Mesothelial cell of epicardium (in vitro differentiated cells): ENCODE measurements at regions not wholly inside any gene's neighbourhood (a gene's known extent, or its start where the extent isn't known, plus 50 kb on each side); places are given as distances from the start of the nearest gene placed in this dataset.

Experiments
- DNase-seq, 2 experiments: peaks; one replicate each; pipeline ENCODE4 v3.0.0; 2021; ENCODE audit warnings: low spot score in 2 of 2; ENCODE audit not compliant: unreplicated experiment in 2 of 2
- H3K27ac Mint-ChIP-seq: 2 replicates; pipeline ENCODE4 v1.8.0; 2021; ENCODE audit warnings: mixed read lengths
- H3K27me3 Mint-ChIP-seq: 2 replicates; pipeline ENCODE4 v1.8.0; 2021; ENCODE audit warnings: low read depth, mixed read lengths
- H3K36me3 Mint-ChIP-seq: 2 replicates; pipeline ENCODE4 v1.8.0; 2021; ENCODE audit warnings: mixed read lengths
- H3K4me1 Mint-ChIP-seq: 2 replicates; pipeline ENCODE4 v1.8.0; 2021; ENCODE audit warnings: mixed read lengths
- H3K4me3 Mint-ChIP-seq: 2 replicates; pipeline ENCODE4 v1.8.0; 2021; ENCODE audit warnings: mild to moderate bottlenecking, moderate library complexity, mixed read lengths
- H3K9me3 Mint-ChIP-seq: 2 replicates; pipeline ENCODE4 v1.8.0; 2021; ENCODE audit warnings: mixed read lengths
- CTCF ChIP-seq: fragments of 200-600 bp; sonication (generic); IDR thresholded peaks from one replicate; pipeline ENCODE4 v1.5.0; 2021; ENCODE audit warnings: antibody characterized with exemption; ENCODE audit not compliant: unreplicated experiment

GRCh38 chr10:131658476-131659110, 242.2 kb upstream of the PPP2R2D start:
- DNase-seq, result peak in 1 of 2 experiments; percentile 22
- no peak overlapping the region for H3K4me3 Mint-ChIP-seq

DNA sequence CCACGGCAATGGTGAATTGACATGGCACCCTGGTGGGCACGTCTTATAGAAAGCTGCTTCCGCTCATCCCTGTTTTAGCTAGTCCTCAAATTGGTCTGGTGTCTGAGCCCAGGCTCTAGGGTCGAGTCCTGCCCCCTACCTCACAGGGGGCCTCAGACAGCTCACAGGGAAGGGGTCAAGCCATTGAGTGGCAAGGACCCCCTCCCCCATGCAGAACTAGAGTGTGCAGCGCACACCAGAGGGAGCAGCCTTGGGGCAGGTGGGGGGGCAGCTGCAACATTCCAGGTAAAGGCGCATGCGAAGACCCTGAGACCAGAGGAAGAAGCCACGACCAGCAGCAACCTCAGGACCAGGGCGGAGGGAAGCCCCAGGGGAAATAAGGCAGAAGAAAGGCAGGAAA, 240.4 kb upstream of the PPP2R2D start:
- DNase-seq, result no peak

More at GRCh38 chr10:131658476-131659110, 242.2 kb upstream of the PPP2R2D start:
- Mint-ChIP-seq H3K27me3 (peaks cover 5% of the 10 kb centered on the region), H3K27ac (no peak overlapping the region), H3K9me3 (peaks cover 5% of the 10 kb centered on the region), H3K36me3 (no peaks in the 10 kb centered on the region), H3K4me1 (peaks cover 5% of the 10 kb centered on the region)
- no peak for TF ChIP-seq CTCF

GRCh38 chr10:131662851-131663250, 238.0 kb upstream of the PPP2R2D start:
- TF ChIP-seq CTCF, result no peak
- Mint-ChIP-seq H3K27ac (no peak overlapping the region), H3K4me3 (no peak overlapping the region), H3K36me3 (no peaks in the 10 kb centered on the region), H3K27me3 (peaks cover 13% of the 10 kb centered on the region), H3K4me1 (no peaks in the 10 kb centered on the region), H3K9me3 (peaks cover 12% of the 10 kb centered on the region)
- DNase-seq, result no peak

More for the DNA sequence above, 240.4 kb upstream of the PPP2R2D start:
- H3K4me3 Mint-ChIP-seq, result no peak overlapping the region
- H3K27me3 Mint-ChIP-seq, result peaks cover 5% of the 10 kb centered on the region
- no peak overlapping the region for H3K27ac Mint-ChIP-seq
- H3K36me3 Mint-ChIP-seq, result no peaks in the 10 kb centered on the region
- no peaks in the 10 kb centered on the region for H3K4me1 Mint-ChIP-seq
- peaks cover 12% of the 10 kb centered on the region for H3K9me3 Mint-ChIP-seq
- TF ChIP-seq CTCF, result no peak

GRCh38 chr10:131663351-131663750, 237.5 kb upstream of the PPP2R2D start:
- DNase-seq, result no peak
- Mint-ChIP-seq H3K9me3 (peaks cover 12% of the 10 kb centered on the region), H3K4me1 (no peaks in the 10 kb centered on the region), H3K27ac (no peak overlapping the region), H3K4me3 (no peak overlapping the region), H3K27me3 (peaks cover 13% of the 10 kb centered on the region), H3K36me3 (no peaks in the 10 kb centered on the region)
- TF ChIP-seq CTCF, result no peak

GRCh38 chr10:131666091-131666490, 234.7 kb upstream of the PPP2R2D start:
- Mint-ChIP-seq H3K4me3 (no peak overlapping the region), H3K27ac (no peak overlapping the region), H3K27me3 (peaks cover 24% of the 10 kb centered on the region), H3K9me3 (peaks cover 10% of the 10 kb centered on the region), H3K36me3 (no peaks in the 10 kb centered on the region), H3K4me1 (no peaks in the 10 kb centered on the region)
- DNase-seq, result no peak
- no peak for TF ChIP-seq CTCF
